ENCODE measurements at regions not wholly inside any gene's neighbourhood (a gene's known extent, or its start where the extent isn't known, plus 50 kb on each side); places are given as distances from the start of the nearest gene placed in this dataset.

GRCh38 chr3:69496856-69497255, 111.0 kb upstream of the FRMD4B start:
- H3K27ac ChIP-seq, result no peak overlapping the region

DNA sequence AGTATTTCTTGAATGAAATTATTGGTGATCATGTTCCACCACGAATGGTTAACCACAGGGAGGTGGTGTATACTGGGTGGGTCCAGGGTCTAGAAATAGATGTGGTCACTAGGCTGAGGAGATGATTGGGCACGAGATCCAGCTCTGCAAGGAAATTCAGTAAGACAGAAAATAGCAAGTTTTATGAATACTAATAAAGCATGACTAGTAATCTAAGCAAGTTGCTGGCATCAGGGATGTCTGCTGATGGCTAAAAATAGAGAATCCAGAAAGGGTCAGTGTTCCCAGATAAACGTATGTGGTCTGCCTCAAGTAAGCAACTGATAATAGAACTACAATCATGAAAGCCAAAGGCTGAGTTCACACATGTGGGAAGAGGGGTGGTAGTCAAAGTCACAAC, 108.3 kb upstream of the FRMD4B start:
- TF ChIP-seq CTCF (conservative IDR thresholded peaks at IDR 0.05), result no peak

More at GRCh38 chr3:69496856-69497255, 111.0 kb upstream of the FRMD4B start:
- no peak for TF ChIP-seq CTCF (conservative IDR thresholded peaks at IDR 0.05)

GRCh38 chr3:69493157-69493556, 107.3 kb upstream of the FRMD4B start:
- TF ChIP-seq CTCF (conservative IDR thresholded peaks at IDR 0.05), result no peak
- H3K27ac ChIP-seq, result no peak overlapping the region

More for the DNA sequence above, 108.3 kb upstream of the FRMD4B start:
- no peak overlapping the region for H3K27ac ChIP-seq

DNA sequence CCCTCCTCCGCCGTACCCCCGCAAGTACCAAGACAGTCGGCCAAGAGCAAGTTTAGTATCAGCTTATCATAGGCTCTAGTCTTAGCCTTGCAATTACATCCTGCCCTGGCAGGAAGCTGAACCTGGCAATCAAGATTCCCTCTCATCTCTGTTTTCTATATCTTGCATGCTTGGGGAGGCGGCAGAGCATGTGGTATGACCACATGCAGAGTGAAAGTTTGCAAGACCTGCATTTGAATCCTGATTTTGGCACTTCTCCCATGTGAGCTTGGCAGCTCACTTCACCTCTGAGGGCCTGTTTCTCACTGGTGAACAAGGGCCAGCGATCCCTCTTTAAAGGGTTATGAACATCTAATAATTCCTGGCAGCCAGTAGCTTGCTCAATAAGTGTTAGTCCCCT, 106.1 kb upstream of the FRMD4B start:
- no peak overlapping the region for H3K27ac ChIP-seq
- no peak for TF ChIP-seq CTCF (conservative IDR thresholded peaks at IDR 0.05)

DNA sequence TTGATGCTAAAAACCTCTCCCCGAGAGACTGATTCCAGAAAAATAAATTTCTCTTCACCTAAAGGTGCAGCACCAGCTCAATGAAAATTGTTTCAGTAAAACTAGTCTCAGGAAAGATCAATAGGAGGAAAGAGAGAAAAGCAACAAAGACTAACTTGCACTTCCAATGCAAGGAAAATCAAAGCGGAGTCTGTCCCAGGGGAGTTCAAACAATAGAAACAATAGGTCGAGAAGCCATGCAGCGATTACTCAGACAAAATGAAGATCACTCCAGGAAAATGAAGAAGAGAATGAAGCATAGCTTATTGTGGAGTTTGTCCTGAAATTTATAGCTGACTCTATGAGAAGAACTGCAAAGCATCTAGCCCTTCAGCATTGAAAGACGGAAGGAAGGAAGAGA, 105.1 kb upstream of the FRMD4B start:
- H3K27ac ChIP-seq, result no peak overlapping the region
- TF ChIP-seq CTCF (conservative IDR thresholded peaks at IDR 0.05), result no peak

DNA sequence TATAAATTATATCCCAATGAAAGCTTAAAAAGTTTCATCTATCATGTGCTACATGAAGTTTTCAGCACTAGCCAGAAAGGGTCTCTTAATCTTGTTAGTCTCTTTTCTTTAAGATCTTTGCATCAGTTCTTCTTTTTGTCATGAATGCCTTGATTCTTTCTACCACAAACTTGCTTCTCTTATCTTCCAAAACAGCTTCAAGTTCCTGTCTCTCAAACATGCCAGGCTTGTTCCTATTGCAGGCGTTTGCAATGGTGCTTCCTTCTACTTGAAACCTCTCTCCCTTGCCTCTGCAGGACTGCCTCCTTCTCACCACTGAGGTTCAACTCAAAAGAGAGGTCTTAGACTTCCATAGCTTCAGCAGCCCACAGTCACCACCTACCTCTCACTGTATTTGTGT, 104.3 kb upstream of the FRMD4B start:
- TF ChIP-seq CTCF (conservative IDR thresholded peaks at IDR 0.05), result no peak
- H3K27ac ChIP-seq, result no peak overlapping the region

- no peak overlapping the region for H3K27ac ChIP-seq
- no peak for TF ChIP-seq CTCF (conservative IDR thresholded peaks at IDR 0.05)
Measured at GRCh38 chr3:69488026-69488425, 102.1 kb upstream of the FRMD4B start.

DNA sequence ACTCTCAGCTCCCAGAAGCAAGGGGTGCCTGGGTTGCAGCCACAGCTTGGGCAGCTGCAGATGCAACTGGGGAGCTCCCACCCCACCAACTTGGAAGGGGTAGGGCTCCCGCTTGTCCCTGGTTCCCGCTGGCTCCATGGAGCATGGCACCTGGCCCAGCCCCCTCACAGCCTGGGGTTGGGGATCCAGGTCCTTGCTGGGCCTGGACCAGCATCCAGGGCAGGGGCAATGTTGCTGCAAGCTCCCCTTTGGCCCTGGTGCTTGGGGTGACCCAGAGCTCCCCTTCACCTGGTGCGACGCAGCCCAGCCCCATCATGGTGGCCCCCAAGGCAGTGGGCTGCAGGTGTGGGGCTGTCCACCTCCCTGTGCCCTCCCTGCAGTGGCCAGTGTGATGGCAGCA, 99.6 kb upstream of the FRMD4B start:
- no peak for TF ChIP-seq CTCF (conservative IDR thresholded peaks at IDR 0.05)
- no peak overlapping the region for H3K27ac ChIP-seq

Measured in VCaP (cell line).